ENCODE measurements at regions not wholly inside any gene's neighbourhood (a gene's known extent, or its start where the extent isn't known, plus 50 kb on each side); places are given as distances from the start of the nearest gene placed in this dataset.

DNA sequence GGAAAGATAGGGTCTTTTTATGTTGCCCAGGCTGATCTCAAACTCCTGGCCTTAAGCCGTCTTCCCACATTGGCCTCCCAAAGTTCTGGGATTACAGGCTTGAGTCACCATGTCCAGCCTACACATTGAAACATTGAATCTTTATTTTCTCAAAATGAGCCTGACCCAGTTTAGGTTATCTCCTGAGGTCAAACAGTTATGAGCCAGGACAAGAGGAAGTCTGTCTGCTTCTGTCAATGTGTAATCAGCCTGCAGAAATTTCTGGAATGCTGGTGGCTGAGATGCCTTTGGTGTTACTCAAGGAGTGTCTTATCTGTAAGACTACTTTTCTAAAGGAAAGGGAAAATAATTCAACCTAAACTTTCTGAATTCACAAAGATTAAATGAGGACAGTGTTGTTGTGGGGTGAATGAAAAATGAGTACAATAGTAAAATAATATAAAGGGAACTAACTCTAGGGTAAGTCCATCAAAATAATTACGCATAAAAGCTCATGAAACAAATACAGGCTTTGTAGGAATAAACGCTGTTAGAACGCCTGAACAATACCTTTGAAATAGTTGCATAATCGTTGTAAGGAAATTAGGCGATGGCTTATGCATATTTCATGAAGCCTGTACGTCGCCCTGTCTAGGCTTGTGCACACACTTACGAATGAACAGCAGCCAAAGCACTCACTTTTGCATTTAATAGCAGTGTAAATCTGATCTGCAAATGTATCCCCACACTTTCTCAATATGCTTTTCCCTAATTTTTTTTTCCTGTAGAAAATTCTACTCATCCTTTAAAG lies 260.8 kb downstream of the RDH14 start:
- TF ChIP-seq POLR2A (IDR thresholded peaks at IDR 0.05; ENCODE audit: low read depth, low read length): no peak
- TF ChIP-seq TAF1 (IDR thresholded peaks at IDR 0.05; ENCODE audit: borderline replicate concordance, low read depth, low read length): no peak
